ENCODE measurements at regions not wholly inside any gene's neighbourhood (a gene's known extent, or its start where the extent isn't known, plus 50 kb on each side); places are given as distances from the start of the nearest gene placed in this dataset.

GRCh38 chr12:85413266-85413665 is 133.2 kb downstream of the ALX1 start:
- TF ChIP-seq CHAMP1 (IDR thresholded peaks at IDR 0.05) (no peak), ZFX (CRISPR knock-in tag; IDR thresholded peaks at IDR 0.05) (no peak), TARDBP (IDR thresholded peaks at IDR 0.05) (no peak), RB1 (IDR thresholded peaks at IDR 0.05; ENCODE audit: low read depth) (no peak), CTCF (IDR thresholded peaks at IDR 0.05 in 2 of 3, conservative IDR thresholded peaks at IDR 0.05 in 1 of 3; ENCODE audit: insufficient read depth in 2 of 3, low read depth in 1 of 3, low read length in 3 of 3) (no peak), RAD51 (IDR thresholded peaks at IDR 0.05; ENCODE audit: borderline replicate concordance, low read depth) (no peak)

Measured in K562 (cell line).